Inferior parietal cortex (tissue), 1 donor: ENCODE measurements at regions not wholly inside any gene's neighbourhood (a gene's known extent, or its start where the extent isn't known, plus 50 kb on each side); places are given as distances from the start of the nearest gene placed in this dataset.

ENCODE experiments used
- DNase-seq: peaks from one replicate; pipeline ENCODE4 v3.0.0-alpha.2; 2016; ENCODE audit errors: extremely low spot score

GRCh38 chr4:173855015-173855414 is 325.0 kb upstream of the HAND2 start:
- no peak for DNase-seq

DNA sequence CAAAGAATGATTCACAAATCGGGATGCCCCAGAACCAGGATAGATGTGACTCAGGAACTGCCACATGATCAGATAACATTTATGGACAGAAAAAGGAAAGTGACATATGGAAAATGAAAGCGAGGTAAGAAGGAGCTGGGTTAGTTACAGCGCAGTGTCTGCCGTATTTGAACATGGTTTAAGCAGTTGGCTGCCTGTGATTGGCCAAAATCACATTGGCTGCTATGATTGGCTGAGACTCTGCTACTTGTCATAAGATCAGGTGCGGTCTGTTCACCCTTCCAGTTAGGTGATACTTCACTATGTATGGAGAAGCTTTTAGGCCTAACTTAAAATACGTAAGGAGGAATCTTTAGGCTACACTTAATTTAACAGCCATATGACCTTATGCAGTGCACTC is 322.7 kb upstream of the HAND2 start:
- DNase-seq: no peak

DNA sequence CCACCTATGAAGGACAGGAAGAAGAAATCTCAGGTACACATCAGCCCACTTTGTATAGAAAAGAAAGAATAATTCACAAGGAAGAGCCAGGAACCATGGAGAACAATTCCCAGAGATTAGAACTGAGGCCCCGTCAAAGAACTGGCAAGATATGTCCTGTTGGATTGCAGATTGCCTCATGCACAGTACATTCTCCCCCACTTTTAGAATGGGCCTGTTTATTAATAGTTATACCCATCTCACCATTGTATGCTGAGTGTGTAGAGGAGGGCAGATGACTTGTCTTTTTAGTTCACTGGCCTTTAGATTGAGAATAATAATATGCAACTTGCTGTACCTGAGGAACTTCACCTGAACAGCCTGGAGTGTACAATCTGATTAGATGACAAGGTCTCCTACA is 315.6 kb upstream of the HAND2 start:
- no peak for DNase-seq

DNA sequence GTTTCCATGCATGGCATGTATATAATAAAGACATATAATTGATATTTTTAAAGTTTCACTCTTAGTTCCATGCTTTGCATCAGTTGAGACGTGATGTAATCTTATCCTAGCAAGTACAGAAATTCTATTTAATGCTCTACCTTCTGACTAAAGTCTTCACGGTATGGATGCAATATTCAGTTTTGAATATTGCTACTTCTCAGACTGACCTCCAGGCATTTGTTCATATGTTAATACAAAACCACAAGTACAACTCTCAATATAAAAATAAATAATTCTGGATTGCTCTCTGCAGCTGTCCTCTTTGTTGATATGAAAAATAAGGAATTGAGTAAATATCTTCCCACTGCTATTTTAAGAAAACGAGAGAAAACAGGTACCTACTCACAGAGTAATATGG is 309.8 kb upstream of the HAND2 start:
- no peak for DNase-seq

DNA sequence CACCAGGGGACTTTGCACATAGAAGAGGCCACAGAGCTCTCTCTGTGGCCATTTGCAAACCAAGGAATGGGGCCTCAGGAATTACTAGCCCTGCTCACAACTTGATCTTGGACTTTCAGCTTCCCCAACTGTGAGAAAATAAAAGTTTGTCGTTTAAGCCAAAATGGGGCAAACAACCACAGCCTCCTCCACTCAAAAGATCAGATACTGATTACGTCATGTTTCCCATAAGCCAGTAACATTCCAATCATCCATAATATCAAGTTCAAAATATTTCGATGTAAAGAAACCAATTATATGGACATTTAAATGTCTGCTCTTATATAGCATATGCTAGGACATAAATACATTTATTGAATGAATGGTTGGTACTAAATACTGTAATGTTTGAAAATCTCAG is 307.5 kb upstream of the HAND2 start:
- DNase-seq: no peak

- peak; percentile 7 for DNase-seq
These were observed 305.9 kb upstream of the HAND2 start for GRCh38 chr4:173835903-173836302.

GRCh38 chr4:173834151-173834550 is 304.1 kb upstream of the HAND2 start:
- DNase-seq: no peak

- no peak for DNase-seq
These were observed 299.5 kb upstream of the HAND2 start for GRCh38 chr4:173829565-173829964.

GRCh38 chr4:173827707-173828106 is 297.7 kb upstream of the HAND2 start:
- DNase-seq: no peak

GRCh38 chr4:173821876-173822275 is 291.8 kb upstream of the HAND2 start:
- no peak for DNase-seq

- no peak for DNase-seq
These were observed 291.0 kb upstream of the HAND2 start for GRCh38 chr4:173821036-173821435.

DNA sequence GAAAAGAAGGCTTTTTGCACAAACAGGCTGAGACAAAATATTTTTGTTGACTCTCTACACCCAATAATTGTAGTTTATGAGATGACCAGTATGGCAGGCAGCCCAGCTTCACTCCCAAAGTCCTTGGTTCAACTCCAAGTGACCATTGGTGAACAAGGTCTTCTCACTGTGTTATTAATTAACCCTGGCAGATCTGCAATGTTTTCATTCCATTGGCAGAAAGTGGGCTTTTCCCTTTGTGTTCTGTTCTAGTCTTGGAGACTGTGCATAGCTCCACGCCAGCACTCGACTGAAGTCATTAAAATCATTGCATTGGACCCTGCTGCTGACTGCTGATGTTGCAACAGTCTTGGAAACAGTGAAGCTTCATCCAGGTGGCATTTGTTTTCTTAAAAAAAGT is 277.3 kb upstream of the HAND2 start:
- no peak for DNase-seq

- DNase-seq: no peak
These were observed 275.9 kb upstream of the HAND2 start for GRCh38 chr4:173805884-173806283.

DNA sequence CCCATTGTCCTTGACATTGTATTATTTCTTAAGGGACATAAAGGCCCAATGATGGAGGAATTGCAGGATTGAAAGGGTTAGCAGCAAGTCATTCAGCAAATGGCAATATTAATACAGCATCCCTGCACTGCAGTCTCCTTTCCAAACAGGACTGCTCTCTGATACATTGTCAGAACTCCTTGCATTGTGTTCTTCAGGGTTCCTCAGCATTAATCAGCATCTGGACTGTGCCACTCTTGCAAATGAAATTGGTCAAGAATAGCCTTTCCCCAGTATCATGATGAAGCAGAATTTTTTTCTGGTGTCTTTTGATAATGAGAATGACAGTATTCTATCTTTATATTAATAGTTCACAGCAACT is 272.6 kb upstream of the HAND2 start:
- DNase-seq: no peak

DNA sequence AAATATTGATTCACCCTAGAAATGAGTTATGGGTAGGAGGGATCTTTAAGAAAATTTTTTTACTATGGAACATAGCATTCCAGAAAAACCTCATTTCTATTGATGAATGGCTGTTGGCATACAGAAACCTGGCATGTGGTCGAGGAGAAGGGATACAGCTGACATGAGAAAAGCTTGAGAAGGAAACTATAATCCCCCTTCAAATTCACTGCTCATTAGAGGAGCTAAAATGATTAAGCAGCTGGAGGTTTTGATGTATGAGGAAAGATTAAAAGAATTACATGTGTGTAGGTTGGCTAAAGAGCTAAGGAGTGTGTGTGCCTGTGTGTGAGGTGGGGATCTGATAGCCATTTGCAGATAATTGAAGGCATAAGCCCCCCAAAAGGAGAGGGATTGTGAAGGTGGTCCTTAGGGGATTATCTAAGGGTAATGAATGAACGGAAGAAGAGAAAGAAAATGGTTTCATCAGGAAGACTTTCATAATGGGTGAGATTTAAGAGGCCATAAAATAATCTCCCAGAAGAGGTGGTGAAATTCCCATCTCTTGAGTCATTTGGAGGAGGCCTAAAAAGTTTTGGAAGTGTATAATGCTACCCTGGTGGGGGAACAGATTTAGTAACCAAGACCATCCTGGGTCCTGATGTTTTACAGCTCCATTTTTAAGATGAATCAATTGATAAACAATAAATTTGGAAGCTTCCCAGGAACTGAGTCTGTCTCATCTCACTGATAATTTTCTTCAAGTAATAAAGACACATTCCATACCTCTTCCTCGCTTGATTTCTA is 272.0 kb upstream of the HAND2 start:
- no peak for DNase-seq

DNA sequence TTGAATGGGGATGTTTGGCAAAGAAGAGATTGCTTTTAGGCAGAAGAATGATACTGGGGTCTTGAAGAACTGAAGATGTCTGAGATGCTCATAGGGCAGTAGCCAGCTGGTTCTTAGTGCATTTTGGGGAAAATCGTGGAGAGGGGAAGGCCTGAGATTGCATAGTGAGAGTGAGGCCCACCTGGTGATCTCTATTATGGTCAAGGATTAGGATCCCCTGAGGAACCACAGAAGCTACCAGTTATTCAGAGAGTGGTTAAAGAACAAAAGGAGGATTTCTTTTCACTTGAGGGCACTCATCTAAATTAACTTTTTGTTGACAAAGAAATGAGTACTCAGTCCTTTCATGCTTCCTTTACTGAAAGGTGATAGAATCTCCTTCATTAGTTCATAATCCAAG is 271.3 kb upstream of the HAND2 start:
- DNase-seq: no peak

DNA sequence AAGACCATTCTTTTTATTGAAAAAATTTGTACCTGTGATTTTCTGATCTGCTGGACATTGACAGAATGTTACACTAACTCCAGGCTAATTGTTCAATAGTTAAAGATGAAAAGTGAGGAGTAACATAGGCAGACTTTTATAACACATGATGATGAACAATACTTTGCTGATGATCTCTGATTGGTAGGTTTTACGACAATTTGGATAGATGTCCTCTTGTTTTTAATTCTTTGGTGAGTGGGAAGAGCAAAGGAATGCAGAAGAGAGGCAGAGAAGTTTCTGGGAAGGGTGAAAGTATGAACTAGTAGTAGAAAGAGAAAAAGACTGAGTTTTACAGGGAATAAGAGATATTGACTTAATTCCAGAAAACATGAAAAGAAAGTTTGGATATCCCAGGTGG is 267.3 kb upstream of the HAND2 start:
- DNase-seq: no peak

GRCh38 chr4:173794662-173795061 is 264.6 kb upstream of the HAND2 start:
- no peak for DNase-seq

DNA sequence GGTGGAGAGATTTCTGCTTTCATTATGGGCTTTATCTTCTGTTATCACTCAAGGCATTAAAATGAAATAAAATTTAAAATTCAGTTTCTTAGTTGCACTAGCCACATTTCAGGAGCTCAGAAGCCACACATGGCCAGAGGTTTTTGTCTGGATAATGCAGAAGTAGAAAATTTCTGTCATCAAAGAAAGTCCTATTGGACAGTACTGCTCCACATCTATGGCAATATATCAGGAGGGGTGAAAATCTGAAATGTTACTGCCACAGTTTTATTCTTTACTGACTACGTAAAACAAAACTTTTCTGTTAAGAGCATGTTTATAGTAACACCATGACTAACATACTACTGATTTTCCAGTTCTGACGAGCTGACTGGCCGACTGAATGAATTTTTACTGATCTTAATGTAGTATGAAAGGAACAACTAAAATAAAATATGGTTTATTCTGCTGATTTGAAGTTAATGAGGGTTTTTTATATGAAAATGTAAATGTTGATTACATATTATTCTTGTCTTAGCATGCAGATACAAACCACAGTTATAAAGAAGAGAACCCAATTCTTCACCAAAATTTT is 264.0 kb upstream of the HAND2 start:
- no peak for DNase-seq

DNA sequence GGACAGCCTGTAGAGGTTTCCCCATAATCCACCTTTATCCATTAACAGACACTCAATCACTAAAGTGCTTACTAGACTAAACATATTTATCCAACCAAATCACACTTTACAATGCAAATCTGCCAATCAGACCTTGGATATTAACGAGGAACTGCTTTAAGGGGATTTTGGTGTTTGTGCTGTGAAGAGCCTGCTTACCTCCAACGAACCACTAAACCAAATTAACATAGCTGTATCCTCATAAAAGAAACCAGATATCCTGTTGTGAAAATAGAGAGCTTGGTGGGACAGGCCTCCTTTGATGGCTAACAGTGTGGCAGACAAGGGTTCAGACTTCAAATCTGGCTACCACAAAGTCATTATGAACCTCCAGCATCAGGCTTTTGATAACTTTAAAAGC is 252.6 kb upstream of the HAND2 start:
- DNase-seq: no peak

GRCh38 chr4:173777921-173778320 is 247.9 kb upstream of the HAND2 start:
- no peak for DNase-seq

DNA sequence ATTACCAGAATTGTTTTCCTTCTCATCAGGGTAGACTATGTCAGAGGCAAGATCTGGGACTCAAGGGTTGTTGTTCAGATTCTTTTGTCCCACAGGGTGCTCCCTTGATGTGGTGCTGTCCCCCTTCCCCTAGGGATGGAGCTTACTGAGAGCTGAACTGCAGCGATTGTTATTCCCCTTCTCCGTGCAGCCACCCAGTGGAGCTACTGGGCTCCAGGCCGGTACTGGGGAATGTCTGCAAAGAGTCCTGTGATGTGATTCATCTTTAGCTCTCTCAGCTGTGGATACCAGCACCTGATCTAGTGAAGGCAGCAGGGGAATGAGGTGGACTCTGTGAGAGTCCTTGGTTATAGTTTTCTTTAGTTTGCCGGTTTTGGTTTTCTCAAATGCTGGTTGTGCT is 247.4 kb upstream of the HAND2 start:
- DNase-seq: no peak

- DNase-seq: no peak
These were observed 239.5 kb upstream of the HAND2 start for GRCh38 chr4:173769568-173769967.

DNA sequence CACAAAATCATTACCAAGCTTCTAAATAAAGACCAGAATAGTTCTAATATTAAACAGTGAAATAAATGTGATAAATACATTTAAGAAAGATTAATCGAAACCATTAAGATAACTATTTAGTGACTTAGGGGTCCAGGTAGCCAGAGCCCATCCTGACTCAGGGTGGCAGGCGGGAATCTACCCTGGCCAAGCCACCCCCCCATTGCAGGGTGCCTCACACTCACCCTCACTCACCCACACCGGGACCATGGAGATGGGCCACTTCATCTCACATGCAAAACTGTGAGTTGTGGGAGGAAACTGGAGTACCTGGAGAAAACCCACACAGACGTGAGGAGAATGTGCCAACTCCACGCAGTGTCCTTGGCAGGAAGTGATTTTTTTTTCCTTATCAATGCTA is 237.6 kb upstream of the HAND2 start:
- no peak for DNase-seq
